Hepatocyte (in vitro differentiated cells): ENCODE measurements at regions not wholly inside any gene's neighbourhood (a gene's known extent, or its start where the extent isn't known, plus 50 kb on each side); places are given as distances from the start of the nearest gene placed in this dataset.

Experiments used
- DNase-seq: peaks from one replicate; pipeline ENCODE4 v3.0.0-alpha.2; 2016; ENCODE audit warnings: low spot score
- H2AFZ ChIP-seq: fragments of 200-600 bp; sonication (generic); 2 replicates; pipeline ENCODE4 v1.6.0; 2016; ENCODE audit warnings: antibody characterized with exemption, mild to moderate bottlenecking
- H3K27ac ChIP-seq: fragments of 200-600 bp; sonication (generic); 2 replicates; pipeline ENCODE4 v1.5.1; 2016; ENCODE audit warnings: mild to moderate bottlenecking
- H3K27me3 ChIP-seq: fragments of 200-600 bp; sonication (generic); 2 replicates; pipeline ENCODE4 v1.6.1; 2016
- H3K36me3 ChIP-seq: fragments of 200-600 bp; sonication (generic); replicated peaks from 2 replicates; pipeline ENCODE4 v1.5.1; 2016; ENCODE audit warnings: low read depth; ENCODE audit not compliant: insufficient read depth
- H3K4me1 ChIP-seq: fragments of 200-600 bp; sonication (generic); 2 replicates; pipeline ENCODE4 v1.5.1; 2016; ENCODE audit warnings: mild to moderate bottlenecking, moderate library complexity; ENCODE audit not compliant: insufficient read depth
- H3K4me2 ChIP-seq: fragments of 200-600 bp; sonication (generic); 2 replicates; pipeline ENCODE4 v1.6.0; 2016
- H3K4me3 ChIP-seq: fragments of 200-600 bp; sonication (generic); 2 replicates; pipeline ENCODE4 v1.5.1; 2016; ENCODE audit warnings: mild to moderate bottlenecking
- H3K79me2 ChIP-seq: fragments of 200-600 bp; sonication (generic); 2 replicates; pipeline ENCODE4 v1.6.0; 2017; ENCODE audit warnings: mild to moderate bottlenecking
- H3K9me2 ChIP-seq: fragments of 200-600 bp; sonication (generic); replicated peaks from 2 replicates; pipeline ENCODE4 v1.6.0; 2017; ENCODE audit warnings: mild to moderate bottlenecking; ENCODE audit not compliant: insufficient read depth
- H3K9me3 ChIP-seq: fragments of 200-600 bp; sonication (generic); 2 replicates; pipeline ENCODE4 v1.5.1; 2016; ENCODE audit warnings: low read depth, mild to moderate bottlenecking
- H4K20me1 ChIP-seq: fragments of 200-600 bp; sonication (generic); 2 replicates; pipeline ENCODE4 v1.6.0; 2016; ENCODE audit warnings: mild to moderate bottlenecking; ENCODE audit not compliant: insufficient read depth, poor library complexity, severe bottlenecking
- EZH2 ChIP-seq: fragments of 200-600 bp; sonication (generic); IDR thresholded peaks from 2 replicates; pipeline ENCODE4 v1.6.1; 2016; ENCODE audit warnings: antibody characterized with exemption, mild to moderate bottlenecking, borderline replicate concordance
- EZH2phosphoT487 ChIP-seq: fragments of 200-600 bp; sonication (generic); IDR thresholded peaks from one replicate; pipeline ENCODE4 v1.6.1; 2018; ENCODE audit warnings: antibody characterized with exemption, mild to moderate bottlenecking, low read depth, moderate library complexity; ENCODE audit not compliant: unreplicated experiment, severe bottlenecking
- WGBS: methylation state at CpG from one replicate; pipeline ENCODE4 v1.1.6; 2016; ENCODE audit warnings: low lambda C conversion rate; ENCODE audit errors: missing lambda C conversion rate; 5-methylcytosine and 5-hydroxymethylcytosine counted together
- TF ChIP-seq, protein P1 (sequence below): fragments of 200-600 bp; sonication (generic); IDR thresholded peaks from 2 replicates; pipeline ENCODE4 v1.5.1; 2016; ENCODE audit warnings: antibody characterized with exemption, mild to moderate bottlenecking; ENCODE audit not compliant: poor library complexity

DNA sequence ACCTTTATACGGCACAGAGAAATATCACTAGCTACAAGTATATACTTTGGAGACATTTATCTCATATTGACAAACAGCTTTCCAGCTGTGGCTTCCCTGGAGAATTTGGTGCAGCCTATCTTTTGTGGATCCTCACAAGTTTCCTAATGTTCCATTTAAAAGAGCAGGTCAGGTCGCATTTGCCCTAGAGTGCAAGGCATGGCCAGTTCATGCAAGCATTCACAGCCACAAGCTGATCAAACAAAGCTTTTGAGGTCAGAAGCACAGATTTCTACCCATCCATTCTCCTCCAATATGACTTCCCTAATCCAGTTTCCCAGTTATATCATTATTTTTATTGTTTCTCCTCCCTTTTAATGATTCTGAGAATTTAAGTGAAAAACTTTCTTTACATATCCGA, 1008.4 kb upstream of the AGA start:
- no peak for DNase-seq
- WGBS = 95% methylated on average over 3 of the region's 3 CpGs
- Histone ChIP-seq H4K20me1 (no peaks in the 10 kb centered on the region), H3K79me2 (no peaks in the 10 kb centered on the region), H2AFZ (no peak overlapping the region), H3K27ac (no peak overlapping the region), H3K27me3 (no peaks in the 10 kb centered on the region), H3K4me3 (no peak overlapping the region), H3K36me3 (no peaks in the 10 kb centered on the region), H3K9me2 (no peaks in the 10 kb centered on the region), H3K4me1 (no peaks in the 10 kb centered on the region), H3K9me3 (no peaks in the 10 kb centered on the region), H3K4me2 (no peak overlapping the region)
- TF ChIP-seq EZH2phosphoT487 (no peak), EZH2 (no peak)
- TF ChIP-seq, protein P1, sequence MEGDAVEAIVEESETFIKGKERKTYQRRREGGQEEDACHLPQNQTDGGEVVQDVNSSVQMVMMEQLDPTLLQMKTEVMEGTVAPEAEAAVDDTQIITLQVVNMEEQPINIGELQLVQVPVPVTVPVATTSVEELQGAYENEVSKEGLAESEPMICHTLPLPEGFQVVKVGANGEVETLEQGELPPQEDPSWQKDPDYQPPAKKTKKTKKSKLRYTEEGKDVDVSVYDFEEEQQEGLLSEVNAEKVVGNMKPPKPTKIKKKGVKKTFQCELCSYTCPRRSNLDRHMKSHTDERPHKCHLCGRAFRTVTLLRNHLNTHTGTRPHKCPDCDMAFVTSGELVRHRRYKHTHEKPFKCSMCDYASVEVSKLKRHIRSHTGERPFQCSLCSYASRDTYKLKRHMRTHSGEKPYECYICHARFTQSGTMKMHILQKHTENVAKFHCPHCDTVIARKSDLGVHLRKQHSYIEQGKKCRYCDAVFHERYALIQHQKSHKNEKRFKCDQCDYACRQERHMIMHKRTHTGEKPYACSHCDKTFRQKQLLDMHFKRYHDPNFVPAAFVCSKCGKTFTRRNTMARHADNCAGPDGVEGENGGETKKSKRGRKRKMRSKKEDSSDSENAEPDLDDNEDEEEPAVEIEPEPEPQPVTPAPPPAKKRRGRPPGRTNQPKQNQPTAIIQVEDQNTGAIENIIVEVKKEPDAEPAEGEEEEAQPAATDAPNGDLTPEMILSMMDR = no peak

DNA sequence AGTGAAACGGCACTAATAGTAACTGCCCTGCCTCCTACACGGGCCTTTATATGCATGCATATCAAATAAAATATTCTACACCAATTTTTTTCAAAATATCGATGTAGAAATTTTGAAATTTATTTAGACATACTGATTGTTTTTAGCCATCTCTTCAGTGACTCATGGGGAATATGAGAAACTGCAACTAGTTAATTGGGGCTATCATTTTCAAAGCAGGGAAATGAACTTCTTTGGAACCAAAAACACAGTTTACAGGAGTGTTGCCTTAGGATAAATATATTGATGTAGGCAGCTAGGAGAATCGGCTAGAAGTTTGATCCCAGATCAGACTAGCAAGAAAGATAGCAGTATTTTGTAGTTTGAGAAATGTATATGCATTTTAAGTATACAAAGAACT, 1010.8 kb upstream of the AGA start:
- Histone ChIP-seq H3K4me1 (no peaks in the 10 kb centered on the region), H3K4me2 (no peak overlapping the region), H3K27ac (no peak overlapping the region), H3K27me3 (no peaks in the 10 kb centered on the region), H3K4me3 (no peak overlapping the region), H3K79me2 (no peaks in the 10 kb centered on the region), H3K36me3 (no peaks in the 10 kb centered on the region), H4K20me1 (no peaks in the 10 kb centered on the region), H3K9me2 (no peaks in the 10 kb centered on the region), H2AFZ (no peak overlapping the region), H3K9me3 (no peaks in the 10 kb centered on the region)
- 82% methylated on average over 4 of the region's 4 CpGs for WGBS
- TF ChIP-seq, protein P1 = no peak
- TF ChIP-seq EZH2 (no peak), EZH2phosphoT487 (no peak)
- DNase-seq = no peak

DNA sequence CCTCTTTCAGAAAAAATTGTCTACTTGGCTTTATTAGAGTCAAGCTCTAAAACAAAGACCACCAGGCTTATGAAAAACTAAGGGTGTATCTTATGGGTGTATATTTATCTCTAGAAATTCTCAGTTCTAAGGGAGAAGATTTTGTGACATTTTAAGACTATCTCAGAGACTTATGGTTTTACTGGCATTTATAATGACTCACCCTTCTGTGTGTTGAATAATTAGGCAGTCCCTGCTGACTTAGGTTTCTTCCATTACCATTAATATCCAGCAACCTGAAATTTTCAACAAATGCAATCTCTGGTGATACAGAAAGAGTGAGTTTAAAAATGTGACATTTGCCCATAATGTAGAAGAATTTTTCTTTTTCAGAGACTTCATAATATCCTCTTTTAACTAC, 1015.0 kb upstream of the AGA start:
- no peaks in the 10 kb centered on the region for H3K4me1 ChIP-seq
- H3K36me3 ChIP-seq = no peaks in the 10 kb centered on the region
- no peaks in the 10 kb centered on the region for H3K27me3 ChIP-seq
- H3K9me2 ChIP-seq = no peaks in the 10 kb centered on the region
- H3K27ac ChIP-seq = no peak overlapping the region
- DNase-seq = no peak
- no peaks in the 10 kb centered on the region for H4K20me1 ChIP-seq
- TF ChIP-seq, protein P1 = no peak
- no peak for TF ChIP-seq EZH2
- no peak for TF ChIP-seq EZH2phosphoT487
- H3K4me2 ChIP-seq = no peak overlapping the region
- no peak overlapping the region for H2AFZ ChIP-seq
- H3K9me3 ChIP-seq = no peaks in the 10 kb centered on the region
- no peak overlapping the region for H3K4me3 ChIP-seq
- H3K79me2 ChIP-seq = no peaks in the 10 kb centered on the region

DNA sequence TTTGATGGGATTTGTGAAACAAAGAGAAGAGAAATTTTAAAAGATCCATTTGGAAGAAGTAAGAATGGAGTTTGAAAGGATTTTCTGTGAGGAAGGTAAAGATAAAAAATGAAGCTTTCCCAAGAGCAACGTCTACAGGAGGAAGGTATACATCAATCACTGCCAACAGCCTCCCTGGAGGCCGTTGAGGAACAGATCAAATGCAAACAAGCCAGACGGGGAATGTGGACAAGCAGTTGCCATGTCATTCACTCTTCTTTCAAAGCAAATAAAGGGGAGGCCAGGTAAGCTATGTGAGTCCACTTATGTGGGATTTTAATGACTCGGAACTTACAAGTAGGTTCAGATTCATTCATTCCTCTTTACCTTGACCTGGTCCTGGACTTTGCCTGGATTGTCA, 1020.5 kb upstream of the AGA start:
- H3K36me3 ChIP-seq = no peaks in the 10 kb centered on the region
- H3K79me2 ChIP-seq = no peaks in the 10 kb centered on the region
- H3K4me2 ChIP-seq = no peak overlapping the region
- H3K4me1 ChIP-seq = no peaks in the 10 kb centered on the region
- no peaks in the 10 kb centered on the region for H3K9me3 ChIP-seq
- H3K27ac ChIP-seq = no peak overlapping the region
- no peak overlapping the region for H2AFZ ChIP-seq
- DNase-seq = no peak
- TF ChIP-seq, protein P1 = no peak
- no peak for TF ChIP-seq EZH2phosphoT487
- TF ChIP-seq EZH2 = no peak
- H4K20me1 ChIP-seq = no peaks in the 10 kb centered on the region
- no peaks in the 10 kb centered on the region for H3K9me2 ChIP-seq
- no peak overlapping the region for H3K4me3 ChIP-seq
- no peaks in the 10 kb centered on the region for H3K27me3 ChIP-seq
- 36% methylated on average over 4 of the region's 4 CpGs for WGBS
